SK-N-MC (cell line): ENCODE measurements at regions not wholly inside any gene's neighbourhood (a gene's known extent, or its start where the extent isn't known, plus 50 kb on each side); places are given as distances from the start of the nearest gene placed in this dataset.

Experiments
- EZH2 ChIP-seq: fragments of 200-600 bp; sonication (generic); IDR thresholded peaks from one replicate; pipeline ENCODE4 v1.6.1; 2017; ENCODE audit warnings: antibody characterized with exemption
- FOXP2 ChIP-seq: optimal IDR thresholded peaks from 2 replicates; pipeline ENCODE3; 2011; ENCODE audit warnings: mild to moderate bottlenecking, moderate library complexity; ENCODE audit not compliant: insufficient read depth; ENCODE audit errors: extremely low read length, control extremely low read depth
- POLR2AphosphoS5 ChIP-seq: IDR thresholded peaks from 2 replicates; pipeline ENCODE4 v1.6.1; 2012; ENCODE audit warnings: mild to moderate bottlenecking, low read depth, low read length, borderline replicate concordance

DNA sequence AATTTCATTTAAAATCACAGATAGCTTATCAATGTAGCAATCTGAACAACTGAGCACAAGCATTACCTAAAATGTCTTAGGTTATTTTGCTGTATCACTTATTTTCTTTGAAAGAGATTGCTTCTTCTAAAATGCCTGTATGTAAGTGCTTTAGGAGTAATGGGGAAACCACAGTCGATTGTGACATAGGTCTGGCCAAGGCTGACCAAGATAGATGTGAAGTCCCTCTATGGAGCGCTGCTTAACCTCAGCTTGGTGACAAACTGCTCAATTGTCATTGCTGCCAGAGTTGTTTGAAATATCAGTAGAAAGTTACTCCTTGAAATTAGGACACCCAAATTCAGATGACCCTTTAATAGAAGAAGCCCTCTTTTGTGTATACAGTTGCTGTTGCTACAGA is 401.9 kb upstream of the NDST4 start:
- no peak for TF ChIP-seq EZH2
- no peak for TF ChIP-seq POLR2AphosphoS5
- no peak for TF ChIP-seq FOXP2
